RWPE2 (cell line): ENCODE measurements at regions not wholly inside any gene's neighbourhood (a gene's known extent, or its start where the extent isn't known, plus 50 kb on each side); places are given as distances from the start of the nearest gene placed in this dataset.
A peak's percentile ranks its signal among the peaks of the same experiment; 100 is the strongest.

ENCODE experiments used
- ATAC-seq: fragments of 200-7000 bp; cut with Tn5 transposase; 3 replicates; pipeline ENCODE4 v1.9.1; 2021; ENCODE audit warnings: low read depth
- DNase-seq: peaks from one replicate; pipeline ENCODE4 v3.0.0-alpha.2; 2020; ENCODE audit warnings: low spot score
- H3K27ac ChIP-seq: fragments of 450-650 bp; 2 replicates; pipeline ENCODE4 v1.5.1; 2017; ENCODE audit warnings: mild to moderate bottlenecking; ENCODE audit not compliant: poor library complexity, severe bottlenecking
- H3K27me3 ChIP-seq: fragments of 250-450 bp; sonication (Bioruptor Pico); 2 replicates; pipeline ENCODE4 v1.5.1; 2021; ENCODE audit warnings: mild to moderate bottlenecking, moderate library complexity; ENCODE audit not compliant: insufficient read depth, poor library complexity, severe bottlenecking
- H3K36me3 ChIP-seq: fragments of 250-450 bp; sonication (Bioruptor Pico); 2 replicates; pipeline ENCODE4 v1.5.1; 2020; ENCODE audit warnings: low read depth, mild to moderate bottlenecking, moderate library complexity
- H3K4me1 ChIP-seq: fragments of 250-450 bp; sonication (Bioruptor Pico); 2 replicates; pipeline ENCODE4 v1.5.1; 2021; ENCODE audit warnings: mild to moderate bottlenecking, moderate library complexity; ENCODE audit not compliant: insufficient read depth, poor library complexity, severe bottlenecking
- H3K4me3 ChIP-seq: fragments of 250-450 bp; sonication (Bioruptor Pico); 2 replicates; pipeline ENCODE4 v1.5.1; 2021; ENCODE audit warnings: mild to moderate bottlenecking, moderate library complexity; ENCODE audit not compliant: severe bottlenecking
- H3K9me3 ChIP-seq: fragments of 250-450 bp; sonication (Bioruptor Pico); 2 replicates; pipeline ENCODE4 v1.5.1; 2021; ENCODE audit warnings: mild to moderate bottlenecking, moderate library complexity; ENCODE audit not compliant: severe bottlenecking
- CTCF ChIP-seq: fragments of 450-650 bp; IDR thresholded peaks from one replicate; pipeline ENCODE4 v1.5.1; 2017; ENCODE audit warnings: mild to moderate bottlenecking, moderate library complexity; ENCODE audit not compliant: poor library complexity, severe bottlenecking

- no peaks in the 10 kb centered on the region for H3K9me3 ChIP-seq
- H3K27ac ChIP-seq, result no peak overlapping the region
- no peak overlapping the region for H3K4me3 ChIP-seq
- no peaks in the 10 kb centered on the region for H3K4me1 ChIP-seq
- H3K27me3 ChIP-seq, result no peaks in the 10 kb centered on the region
- no peak for ATAC-seq
- no peak for DNase-seq
- no peaks in the 10 kb centered on the region for H3K36me3 ChIP-seq
- no peak for TF ChIP-seq CTCF
Measured at GRCh38 chr1:232547938-232548484, 81.9 kb downstream of the SIPA1L2 start.

GRCh38 chr1:232542633-232543593, 87.0 kb downstream of the SIPA1L2 start:
- Histone ChIP-seq H3K4me3 (no peak overlapping the region), H3K27ac (no peak overlapping the region), H3K4me1 (peaks cover 6% of the 10 kb centered on the region), H3K36me3 (no peaks in the 10 kb centered on the region), H3K27me3 (no peaks in the 10 kb centered on the region), H3K9me3 (no peaks in the 10 kb centered on the region)
- DNase-seq, result no peak
- no peak for ATAC-seq
- no peak for TF ChIP-seq CTCF

- H3K4me1 ChIP-seq, result peaks cover 6% of the 10 kb centered on the region
- no peak for ATAC-seq
- no peak overlapping the region for H3K4me3 ChIP-seq
- H3K27me3 ChIP-seq, result no peaks in the 10 kb centered on the region
- H3K9me3 ChIP-seq, result no peaks in the 10 kb centered on the region
- no peak for TF ChIP-seq CTCF
- no peak for DNase-seq
- no peak overlapping the region for H3K27ac ChIP-seq
- H3K36me3 ChIP-seq, result no peaks in the 10 kb centered on the region
Measured at GRCh38 chr1:232538943-232539302, 91.0 kb downstream of the SIPA1L2 start.

- H3K9me3 ChIP-seq, result no peaks in the 10 kb centered on the region
- DNase-seq, result no peak
Measured at GRCh38 chr1:232538224-232538942, 91.5 kb downstream of the SIPA1L2 start.

More at GRCh38 chr1:232538224-232538942, 91.5 kb downstream of the SIPA1L2 start:
- TF ChIP-seq CTCF, result no peak
- no peaks in the 10 kb centered on the region for H3K27me3 ChIP-seq
- no peak overlapping the region for H3K27ac ChIP-seq
- no peak overlapping the region for H3K4me3 ChIP-seq
- 0 out of 3 replicates have a peak, but pooled peaks have one; percentile 27 for ATAC-seq
- H3K36me3 ChIP-seq, result no peaks in the 10 kb centered on the region
- H3K4me1 ChIP-seq, result peaks cover 6% of the 10 kb centered on the region
